ENCODE measurements at regions not wholly inside any gene's neighbourhood (a gene's known extent, or its start where the extent isn't known, plus 50 kb on each side); places are given as distances from the start of the nearest gene placed in this dataset.

GRCh38 chr17:10976401-10976800, 138.5 kb upstream of the PIRT start:
- no peak for DNase-seq (ENCODE audit: low spot score)

DNA sequence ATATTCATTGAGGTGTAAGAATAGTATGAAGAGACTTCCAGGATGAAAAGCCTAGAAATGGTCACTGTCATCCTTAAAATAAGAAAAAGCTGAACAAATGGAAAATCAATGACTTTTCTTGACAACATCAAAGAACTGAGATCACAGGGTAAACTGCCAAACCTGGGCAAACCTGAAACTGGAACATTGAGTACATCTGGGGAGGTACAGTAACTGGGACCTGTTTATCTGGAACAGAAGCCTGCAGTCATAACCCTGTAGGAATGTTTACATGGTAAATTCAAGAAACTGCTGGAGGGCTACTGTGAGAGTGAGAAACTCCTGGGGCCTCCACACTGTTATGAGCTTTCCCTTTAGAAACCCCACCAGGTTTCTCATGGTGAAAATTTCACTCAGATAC, 130.1 kb upstream of the PIRT start:
- no peak for DNase-seq (ENCODE audit: low spot score)

DNA sequence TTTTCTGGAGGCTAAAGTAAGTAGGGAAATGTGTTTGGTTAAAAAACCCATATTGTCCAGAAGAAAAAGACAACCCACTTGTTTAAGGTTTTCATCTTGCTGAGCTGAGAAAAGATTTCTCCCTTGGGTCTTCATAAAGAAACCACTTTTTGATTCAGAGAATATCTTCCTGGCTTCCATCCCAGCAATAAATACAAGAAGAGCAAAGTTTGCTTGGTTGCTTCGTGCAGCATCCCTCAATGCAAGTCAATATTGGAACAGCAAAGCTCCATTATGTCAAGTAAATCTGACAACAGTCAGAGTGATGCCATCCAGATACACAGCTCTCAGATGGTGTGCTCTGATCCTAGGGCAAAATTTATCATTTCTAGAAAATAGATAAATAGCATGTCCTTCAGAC, 118.9 kb upstream of the PIRT start:
- DNase-seq (ENCODE audit: low spot score): no peak

DNA sequence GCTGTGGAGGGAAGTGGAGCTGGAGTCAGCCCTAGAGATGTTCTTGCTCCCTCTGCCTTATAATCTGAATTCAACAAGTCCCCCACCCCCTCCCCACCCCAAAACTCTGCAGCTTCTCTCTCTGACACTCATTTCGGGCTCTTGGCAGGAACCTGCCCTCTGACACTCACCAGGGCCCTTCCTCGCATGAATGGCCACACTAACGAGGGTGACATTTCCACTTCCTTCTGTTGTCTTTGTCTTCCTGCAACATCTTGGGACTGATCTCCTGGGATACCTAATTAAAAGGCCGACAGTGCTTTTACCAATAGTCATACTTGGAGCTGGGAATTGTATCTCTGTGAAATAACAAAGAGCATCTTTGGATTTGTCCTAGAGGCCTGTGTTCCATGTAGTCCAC, 106.9 kb upstream of the PIRT start:
- DNase-seq (ENCODE audit: low spot score): no peak

GRCh38 chr17:10936931-10937330, 99.0 kb upstream of the PIRT start:
- no peak for DNase-seq (ENCODE audit: low spot score)

- no peak for DNase-seq (ENCODE audit: low spot score)
These were observed 95.1 kb upstream of the PIRT start for GRCh38 chr17:10932938-10933337.

DNA sequence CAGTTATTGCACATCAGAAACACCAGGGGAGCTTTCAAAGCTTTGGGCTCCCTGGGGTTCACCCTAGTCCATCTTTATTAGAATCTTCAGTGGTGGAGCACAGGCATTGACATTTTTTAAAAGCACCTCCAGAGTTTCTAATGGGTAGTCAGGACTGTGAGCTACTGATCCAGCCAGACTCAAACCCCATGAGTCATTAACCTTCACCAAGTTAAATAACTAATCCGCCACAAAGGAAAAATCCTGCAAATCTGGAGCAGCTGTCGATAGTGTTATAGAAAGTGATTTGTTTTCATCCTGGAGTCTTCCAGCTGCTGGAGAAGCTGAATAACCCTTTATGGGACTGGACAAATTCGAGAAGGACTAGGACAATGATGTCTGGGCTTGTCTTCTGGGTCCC, 93.2 kb upstream of the PIRT start:
- DNase-seq (ENCODE audit: low spot score): no peak

GRCh38 chr17:10927712-10928111, 89.8 kb upstream of the PIRT start:
- DNase-seq (ENCODE audit: low spot score): no peak

GRCh38 chr17:10920558-10921108, 82.7 kb upstream of the PIRT start:
- DNase-seq (ENCODE audit: low spot score): no peak

DNA sequence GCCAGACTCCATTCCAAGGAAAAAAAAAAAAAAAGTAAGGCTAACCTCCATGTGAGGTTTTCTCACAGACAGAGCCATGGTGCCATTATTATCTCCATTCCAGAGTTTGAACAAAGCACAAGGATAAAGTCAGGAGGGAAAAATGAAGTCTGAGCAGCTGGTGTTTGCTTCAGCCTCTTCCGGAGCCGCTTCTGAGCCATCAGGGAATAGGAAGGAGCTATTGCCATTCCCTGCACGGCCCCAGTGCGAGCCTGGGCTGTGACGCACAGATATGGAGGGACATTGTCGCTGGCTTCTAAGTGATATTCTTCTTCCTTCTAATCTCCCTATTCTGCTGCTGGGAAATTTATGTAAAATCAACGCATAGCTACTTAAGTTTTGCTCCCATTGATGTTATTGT, 69.5 kb upstream of the PIRT start:
- DNase-seq (ENCODE audit: low spot score): no peak

GRCh38 chr17:10899281-10899680, 61.4 kb upstream of the PIRT start:
- no peak for DNase-seq (ENCODE audit: low spot score)

DNA sequence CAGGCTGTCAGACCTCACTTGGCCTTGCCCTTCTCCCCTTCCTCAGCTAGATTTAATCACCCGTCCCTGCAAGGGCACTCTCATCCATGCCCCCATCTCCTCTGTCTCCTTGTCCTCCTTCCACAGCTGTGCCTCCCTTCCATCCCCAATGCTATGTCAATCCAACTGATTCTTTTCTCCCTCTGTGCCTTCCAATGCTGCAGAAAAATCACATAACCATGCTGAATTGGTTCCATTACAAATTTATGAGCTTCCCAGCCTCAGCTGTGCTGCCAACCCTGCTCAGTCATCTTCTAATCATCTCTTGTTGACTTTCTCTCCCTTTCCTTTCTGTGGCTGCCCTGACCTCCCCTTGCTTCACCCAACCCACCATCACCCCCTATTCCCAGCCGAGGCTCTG, 56.3 kb upstream of the PIRT start:
- DNase-seq (ENCODE audit: low spot score): no peak

DNA sequence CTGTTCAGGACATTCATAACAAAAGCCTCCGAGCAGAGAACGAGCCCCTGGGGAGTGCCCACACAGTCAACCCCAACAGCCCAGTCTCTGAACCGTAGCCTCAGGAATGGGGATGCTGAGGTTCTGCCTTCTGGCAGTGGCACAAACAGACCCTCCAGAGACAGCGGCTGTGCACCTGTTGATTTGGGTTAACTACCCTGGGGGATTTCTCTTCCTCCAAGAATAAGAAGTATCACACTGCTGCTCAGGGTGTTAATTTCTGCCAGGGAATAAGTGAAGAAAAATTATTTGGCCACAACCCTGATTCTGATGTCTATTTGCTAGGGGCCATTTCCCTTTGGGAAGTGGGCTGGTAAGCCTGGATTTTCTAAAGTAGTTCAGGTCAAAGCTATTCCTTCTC, 51.0 kb upstream of the PIRT start:
- no peak for DNase-seq (ENCODE audit: low spot score)

Data from AG08396 (cell line).